Right ventricle myocardium inferior (tissue), 1 donor: ENCODE measurements at regions not wholly inside any gene's neighbourhood (a gene's known extent, or its start where the extent isn't known, plus 50 kb on each side); places are given as distances from the start of the nearest gene placed in this dataset.
"Not testable (repeated sequence)": the region's sequence is repeated elsewhere in the genome, so short reads cannot be mapped to it uniquely, and the experiment has no call there.

ENCODE experiments used
- ATAC-seq: fragments of 200-7000 bp; cut with Tn5 transposase; one replicate; pipeline ENCODE4 v1.9.1; 2020; ENCODE audit warnings: mild to moderate bottlenecking, moderate library complexity
- DNase-seq: peaks from one replicate; pipeline ENCODE4 v3.0.0; 2021; ENCODE audit errors: missing footprints
- intact Hi-C: fragments of 100-400 bp; cut with DNase I; formaldehyde crosslinking; loops from one replicate; pipeline ENCODE4 v1.11.0; 2022
- donor health status: DM: no; HTN: yes; CAD: no; lungs with severe emphysema.

DNA sequence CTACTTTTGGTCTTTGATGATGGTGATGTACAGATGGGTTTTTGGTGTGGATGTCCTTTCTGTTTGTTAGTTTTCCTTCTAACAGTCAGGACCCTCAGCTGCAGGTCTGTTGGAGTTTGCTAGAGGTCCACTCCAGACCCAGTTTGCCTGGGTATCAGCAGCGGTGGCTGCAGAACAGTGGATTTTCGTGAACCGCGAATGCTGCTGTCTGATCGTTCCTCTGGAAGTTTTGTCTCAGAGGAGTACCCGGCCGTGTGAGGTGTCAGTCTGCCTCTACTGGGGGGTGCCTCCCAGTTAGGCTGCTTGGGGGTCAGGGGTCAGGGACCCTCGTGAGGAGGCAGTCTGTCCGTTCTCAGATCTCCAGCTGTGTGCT, 56.6 kb upstream of the TNFAIP8 start:
- intact Hi-C loops, DNase-seq, ATAC-seq: not testable (repeated sequence)

DNA sequence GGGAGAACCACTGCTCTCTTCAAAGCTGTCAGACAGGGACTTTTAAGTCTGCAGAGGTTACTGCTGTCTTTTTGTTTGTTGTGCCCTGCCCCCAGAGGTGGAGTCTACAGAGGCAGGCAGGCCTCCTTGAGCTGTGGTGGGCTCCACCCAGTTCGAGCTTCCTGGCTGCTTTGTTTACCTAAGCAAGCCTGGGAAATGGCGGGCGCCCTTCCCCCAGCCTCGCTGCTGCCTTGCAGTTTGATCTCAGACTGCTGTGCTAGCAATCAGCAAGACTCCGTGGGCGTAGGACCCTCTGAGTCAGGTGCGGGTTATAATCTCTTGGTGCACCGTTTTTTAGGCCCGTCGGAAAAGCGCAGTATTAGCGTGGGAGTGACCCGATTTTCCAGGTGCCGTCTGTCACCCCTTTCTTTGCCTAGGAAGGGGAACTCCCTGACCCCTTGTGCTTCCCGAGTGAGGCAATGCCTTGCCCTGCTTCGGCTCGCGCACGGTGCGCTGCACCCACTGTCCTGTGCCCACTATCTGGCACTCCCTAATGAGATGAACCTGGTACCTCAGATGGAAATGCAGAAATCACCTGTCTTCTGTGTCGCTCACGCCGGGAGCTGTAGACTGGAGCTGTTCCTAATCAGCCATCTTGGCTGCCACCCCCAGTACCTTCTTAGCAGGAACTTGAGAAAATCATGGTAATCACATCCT, 56.1 kb upstream of the TNFAIP8 start:
- intact Hi-C loops: not testable (repeated sequence)

DNA sequence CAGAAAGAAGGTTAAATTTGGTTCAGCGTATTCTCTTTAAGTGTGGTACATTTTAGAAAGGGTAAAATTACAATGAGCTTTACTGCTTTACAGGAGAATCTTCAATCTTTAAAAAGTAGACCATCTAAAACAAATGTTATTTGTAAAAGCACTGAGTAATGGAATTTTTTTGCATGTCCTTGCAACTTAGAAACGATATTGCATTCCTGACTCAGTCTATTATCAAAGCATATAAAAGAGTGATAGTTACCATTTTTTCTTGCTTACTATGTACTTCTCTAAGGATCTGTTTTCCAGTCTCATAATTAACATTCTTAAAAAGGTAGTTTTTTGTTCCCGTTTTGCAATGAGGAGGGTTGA, 55.5 kb upstream of the TNFAIP8 start:
- DNase-seq (no peak), ATAC-seq (no peak)
- intact Hi-C loops: no loop called here

More for the DNA sequence above, 56.1 kb upstream of the TNFAIP8 start:
- not testable (repeated sequence) for ATAC-seq, DNase-seq

DNA sequence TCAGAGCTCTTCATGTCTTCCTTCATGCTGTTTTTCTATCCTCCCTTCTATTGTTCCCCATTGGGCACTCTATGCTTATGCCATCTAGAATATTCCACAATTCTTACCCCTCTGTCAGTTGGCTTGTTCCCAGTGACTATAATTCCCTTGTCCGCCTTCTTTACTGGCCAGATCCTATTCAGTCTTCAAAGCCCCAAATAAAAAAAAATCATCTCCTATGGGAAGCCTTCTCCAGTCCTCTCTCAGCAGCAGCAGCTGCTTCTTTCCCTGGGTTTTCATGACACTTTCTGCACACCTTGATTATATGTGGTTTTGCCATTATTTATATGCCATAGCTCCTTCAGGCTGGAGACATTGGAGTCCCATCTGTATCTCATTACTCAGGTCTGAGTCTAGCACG, 54.6 kb upstream of the TNFAIP8 start:
- intact Hi-C loops: no loop called here
- ATAC-seq (no peak), DNase-seq (no peak)

DNA sequence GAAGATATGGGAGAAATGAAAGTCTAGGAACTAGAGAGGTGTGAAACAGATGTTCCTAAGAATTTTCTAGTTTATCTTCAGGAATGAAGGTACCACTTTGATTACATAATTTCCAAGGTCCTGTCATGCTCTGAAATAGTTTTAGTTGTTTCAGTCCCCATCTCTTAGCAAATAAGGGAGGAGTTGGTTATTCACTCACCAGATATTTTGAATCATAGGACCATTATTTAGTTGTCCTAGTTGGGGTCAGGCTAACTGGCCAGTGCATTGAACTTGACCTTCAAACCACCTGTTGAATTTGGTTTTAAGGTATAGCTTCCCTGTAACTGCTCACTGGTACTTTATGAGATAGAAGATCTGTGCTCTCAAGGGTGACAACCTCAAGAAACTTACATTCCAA, 53.9 kb upstream of the TNFAIP8 start:
- intact Hi-C loops: no loop called here
- ATAC-seq: no peak
- DNase-seq: no peak

DNA sequence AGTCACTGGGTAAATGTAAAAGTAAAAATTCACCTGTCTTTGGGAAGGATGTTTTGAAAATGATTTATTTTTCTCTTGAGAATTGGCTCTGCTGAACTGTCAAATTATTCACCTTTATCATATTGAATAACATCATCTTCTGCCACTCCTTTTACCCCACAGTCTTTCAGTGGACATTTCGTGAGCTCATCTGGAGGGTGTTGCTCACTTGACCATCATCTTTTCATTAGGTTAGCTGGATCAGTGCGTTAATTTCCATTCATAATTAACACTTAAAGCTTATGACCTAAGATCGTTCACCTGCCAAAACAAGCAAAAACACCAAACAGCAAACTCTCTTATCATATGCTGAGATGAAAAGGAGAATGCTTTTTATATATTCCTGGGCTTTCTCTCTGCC, 53.4 kb upstream of the TNFAIP8 start:
- DNase-seq (no peak), ATAC-seq (no peak)
- intact Hi-C loops: no loop called here

DNA sequence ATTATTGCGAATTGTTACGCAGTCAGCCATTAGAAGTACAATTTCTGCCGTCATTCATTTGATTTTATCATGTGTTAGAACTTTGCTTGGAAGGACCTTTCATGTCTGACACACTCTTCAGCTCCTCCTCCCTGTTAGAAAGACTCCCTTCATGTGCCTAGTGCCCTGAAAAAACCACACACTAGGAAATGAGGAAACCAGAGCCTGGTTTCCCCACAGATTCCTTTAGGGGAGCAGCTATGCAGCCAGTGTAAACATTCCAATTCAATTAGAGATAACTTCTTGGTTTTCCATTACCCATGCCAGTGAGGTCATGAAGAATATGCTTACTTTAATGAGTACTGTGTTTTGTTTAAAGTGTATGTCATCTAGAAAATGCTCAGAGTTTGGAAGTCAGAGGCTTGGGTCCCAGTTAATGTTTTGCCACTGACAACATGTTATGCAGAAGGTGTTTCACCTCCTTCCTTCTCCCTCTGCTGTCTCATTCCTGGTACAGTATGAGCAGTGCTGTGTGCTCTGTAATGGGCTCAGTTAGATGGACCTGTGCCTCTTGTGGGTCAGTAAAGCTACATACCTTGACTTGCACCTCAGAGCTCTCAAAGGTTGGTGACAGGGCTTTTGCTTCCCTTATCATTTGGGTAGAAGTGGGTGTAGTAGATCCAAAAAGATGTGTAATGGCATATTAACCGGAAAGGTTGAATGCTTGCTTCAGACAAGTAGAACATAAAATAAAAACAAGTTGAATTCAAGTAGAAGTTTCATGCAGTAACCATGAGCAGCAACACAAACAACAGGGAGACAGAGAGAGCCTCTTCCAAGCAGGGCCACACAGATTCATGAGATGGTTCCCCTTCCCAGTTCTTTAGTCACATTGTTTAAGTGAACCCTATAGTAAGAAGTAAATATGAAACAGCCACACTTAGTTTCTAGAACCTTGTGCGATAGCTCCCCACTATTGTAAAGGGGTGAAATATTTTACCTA, 52.6 kb upstream of the TNFAIP8 start:
- no peak for DNase-seq
- intact Hi-C loops: no loop called here
- ATAC-seq: peak; percentile 44

DNA sequence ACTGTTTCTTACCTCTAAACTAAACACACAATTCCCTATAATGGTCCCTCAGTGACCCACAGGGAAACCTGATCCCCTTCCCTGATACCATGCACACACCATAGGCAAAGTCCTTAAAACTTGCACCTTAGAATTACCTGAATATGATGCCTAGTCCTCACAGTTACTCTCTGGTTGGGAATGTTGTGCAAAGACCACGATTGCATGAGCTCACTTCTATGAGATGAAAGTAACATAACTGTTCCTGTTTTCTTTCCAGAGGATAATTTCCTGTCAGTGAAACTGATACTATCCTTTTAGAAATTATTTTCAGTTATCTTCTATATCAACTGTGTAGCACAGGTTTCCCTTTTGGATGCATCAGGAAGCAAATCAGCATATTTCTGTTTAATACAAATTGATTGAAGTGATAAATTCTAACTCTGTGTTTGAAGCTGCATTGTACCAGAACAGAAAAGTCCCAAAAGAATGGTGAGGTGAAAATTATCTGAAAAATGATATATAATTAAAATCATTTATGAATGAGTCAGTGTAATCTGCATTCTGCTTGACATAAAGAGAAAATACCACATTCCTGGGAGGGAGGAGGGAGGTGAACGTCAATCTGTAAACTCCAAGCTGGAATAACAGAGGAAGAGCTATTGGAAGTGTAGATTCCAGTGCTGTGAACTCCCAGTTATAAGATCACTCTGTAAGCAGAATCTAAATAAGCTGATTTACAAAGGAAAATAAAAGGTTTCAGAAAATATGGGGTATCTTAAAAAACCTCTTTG, 51.2 kb upstream of the TNFAIP8 start:
- DNase-seq: no peak
- ATAC-seq: no peak
- intact Hi-C loops: no loop called here
